SU-DHL-6 (cell line): ENCODE measurements at regions not wholly inside any gene's neighbourhood (a gene's known extent, or its start where the extent isn't known, plus 50 kb on each side); places are given as distances from the start of the nearest gene placed in this dataset.

Experiments used
- H2AFZ ChIP-seq: fragments of 200-600 bp; sonication (generic); 2 replicates; pipeline ENCODE4 v1.6.1; 2014; ENCODE audit warnings: low read depth, mild to moderate bottlenecking, moderate library complexity, mixed read lengths, antibody characterized with exemption, low read length; ENCODE audit not compliant: severe bottlenecking
- H3F3A ChIP-seq: fragments of 200-600 bp; shearing (Covaris generic); 2 replicates; pipeline ENCODE4 v1.6.0; 2016; ENCODE audit warnings: antibody characterized with exemption, mild to moderate bottlenecking; ENCODE audit not compliant: insufficient read depth
- H3K27ac ChIP-seq: fragments of 200-600 bp; sonication (generic); 2 replicates; pipeline ENCODE4 v1.5.1; 2016; ENCODE audit warnings: low read depth, mild to moderate bottlenecking, low read length, moderate library complexity, mixed read lengths
- H3K27me3 ChIP-seq: fragments of 200-600 bp; sonication (generic), shearing (Covaris generic); 2 replicates; pipeline ENCODE4 v1.6.0; 2014; ENCODE audit warnings: mild to moderate bottlenecking, low read length
- H3K36me3 ChIP-seq: fragments of 200-600 bp; sonication (generic); 2 replicates; pipeline ENCODE4 v1.6.1; 2014; ENCODE audit warnings: mild to moderate bottlenecking, low read length, mixed read lengths
- H3K4me2 ChIP-seq: fragments of 300-600, 200-600 bp; shearing (Covaris generic), sonication (generic); 2 replicates; pipeline ENCODE4 v1.6.0; 2014; ENCODE audit warnings: low read length, low read depth, mild to moderate bottlenecking; ENCODE audit not compliant: poor library complexity, severe bottlenecking
- H3K4me3 ChIP-seq: fragments of 200-600 bp; sonication (generic); 2 replicates; pipeline ENCODE4 v1.5.1; 2014; ENCODE audit warnings: antibody characterized with exemption, low read length, mild to moderate bottlenecking, mixed read lengths; ENCODE audit not compliant: insufficient read depth, poor library complexity, severe bottlenecking
- H3K79me2 ChIP-seq: fragments of 200-600 bp; sonication (generic); 2 replicates; pipeline ENCODE4 v1.6.1; 2014; ENCODE audit warnings: mild to moderate bottlenecking, low read length, moderate library complexity; ENCODE audit not compliant: insufficient read depth
- H3K9ac ChIP-seq: fragments of 200-600 bp; sonication (generic); 2 replicates; pipeline ENCODE4 v1.7.0; 2014; ENCODE audit warnings: mild to moderate bottlenecking, low read length
- H3K9me2 ChIP-seq: fragments of 200-600 bp; sonication (generic); replicated peaks from 2 replicates; pipeline ENCODE4 v1.6.1; 2014; ENCODE audit warnings: low read length; ENCODE audit not compliant: insufficient read depth
- H3K9me3 ChIP-seq: fragments of 200-600 bp; sonication (generic); 2 replicates; pipeline ENCODE4 v1.6.1; 2014; ENCODE audit warnings: low read length, mixed read lengths; ENCODE audit not compliant: insufficient read depth
- H4K20me1 ChIP-seq: fragments of 200-600 bp; sonication (generic); 2 replicates; pipeline ENCODE4 v1.6.1; 2014; ENCODE audit warnings: low read depth, mild to moderate bottlenecking, antibody characterized with exemption, low read length, moderate library complexity, mixed read lengths
- CTCF ChIP-seq: fragments of 200-600 bp; sonication (generic); IDR thresholded peaks from one replicate; pipeline ENCODE4 v1.5.1; 2017; ENCODE audit warnings: antibody characterized with exemption, mild to moderate bottlenecking, low read length, moderate library complexity; ENCODE audit not compliant: insufficient read depth, poor library complexity, severe bottlenecking
- EZH2phosphoT487 ChIP-seq: fragments of 200-600 bp; sonication (generic), shearing (Covaris generic); conservative IDR thresholded peaks from 2 replicates; pipeline ENCODE4 v1.6.1; 2018; ENCODE audit warnings: mild to moderate bottlenecking, antibody characterized with exemption, low read length, moderate library complexity, mixed read lengths

GRCh38 chr7:25665374-25665773 lies 437.1 kb upstream of the NPVF start:
- H3K9me3 ChIP-seq: no peaks in the 10 kb centered on the region
- H3K4me3 ChIP-seq: no peak overlapping the region

GRCh38 chr7:25665903-25666670 lies 437.8 kb upstream of the NPVF start:
- no peak overlapping the region for H3K4me2 ChIP-seq
- no peaks in the 10 kb centered on the region for H3K9me3 ChIP-seq
- H4K20me1 ChIP-seq: no peaks in the 10 kb centered on the region
- no peaks in the 10 kb centered on the region for H3K79me2 ChIP-seq
- H2AFZ ChIP-seq: no peak overlapping the region
- no peaks in the 10 kb centered on the region for H3K36me3 ChIP-seq
- H3K9me2 ChIP-seq: no peaks in the 10 kb centered on the region
- H3K9ac ChIP-seq: no peak overlapping the region
- no peaks in the 10 kb centered on the region for H3K27me3 ChIP-seq
- no peak overlapping the region for H3K27ac ChIP-seq
- no peak overlapping the region for H3K4me3 ChIP-seq
- TF ChIP-seq CTCF: no peak
- TF ChIP-seq EZH2phosphoT487: no peak
- no peaks in the 10 kb centered on the region for H3F3A ChIP-seq

More at GRCh38 chr7:25665374-25665773, 437.1 kb upstream of the NPVF start:
- H3K9ac ChIP-seq: no peak overlapping the region
- H3K4me2 ChIP-seq: no peak overlapping the region
- TF ChIP-seq CTCF: no peak
- no peak for TF ChIP-seq EZH2phosphoT487
- no peak overlapping the region for H3K27ac ChIP-seq
- H3K36me3 ChIP-seq: no peaks in the 10 kb centered on the region
- H2AFZ ChIP-seq: no peak overlapping the region
- no peaks in the 10 kb centered on the region for H3K27me3 ChIP-seq
- no peaks in the 10 kb centered on the region for H3F3A ChIP-seq
- no peaks in the 10 kb centered on the region for H4K20me1 ChIP-seq
- no peaks in the 10 kb centered on the region for H3K79me2 ChIP-seq
- no peaks in the 10 kb centered on the region for H3K9me2 ChIP-seq

- H3K9me3 ChIP-seq: no peaks in the 10 kb centered on the region
- no peaks in the 10 kb centered on the region for H4K20me1 ChIP-seq
- H3K4me3 ChIP-seq: no peak overlapping the region
- no peaks in the 10 kb centered on the region for H3F3A ChIP-seq
- H3K4me2 ChIP-seq: no peak overlapping the region
- no peak overlapping the region for H3K9ac ChIP-seq
- H3K27me3 ChIP-seq: no peaks in the 10 kb centered on the region
- no peaks in the 10 kb centered on the region for H3K36me3 ChIP-seq
- no peaks in the 10 kb centered on the region for H3K79me2 ChIP-seq
- TF ChIP-seq CTCF (no peak), EZH2phosphoT487 (no peak)
- H3K9me2 ChIP-seq: no peaks in the 10 kb centered on the region
- no peak overlapping the region for H3K27ac ChIP-seq
- no peak overlapping the region for H2AFZ ChIP-seq
Measured at GRCh38 chr7:25666671-25667060, 438.4 kb upstream of the NPVF start.
